Breast epithelium (tissue), 3 donors: ENCODE measurements at regions not wholly inside any gene's neighbourhood (a gene's known extent, or its start where the extent isn't known, plus 50 kb on each side); places are given as distances from the start of the nearest gene placed in this dataset.

Source experiments
- CTCF ChIP-seq, 3 donors: fragments of 450-650 bp; IDR thresholded peaks; one replicate each; pipeline ENCODE4 v1.5.1; 2016 to 2017; ENCODE audit warnings: antibody characterized with exemption in 3 of 3, mild to moderate bottlenecking in 3 of 3, moderate library complexity in 3 of 3
- POLR2A ChIP-seq: fragments of 450-650 bp; IDR thresholded peaks from one replicate; pipeline ENCODE4 v1.6.1; 2016; ENCODE audit warnings: antibody characterized with exemption, mild to moderate bottlenecking, moderate library complexity

- TF ChIP-seq POLR2A (no peak), CTCF (IDR thresholded peaks at IDR 0.05) (no peak)
These were observed 152.7 kb upstream of the PTPRM start for GRCh38 chr18:7414459-7414858.
